22Rv1 (cell line): ENCODE measurements at regions not wholly inside any gene's neighbourhood (a gene's known extent, or its start where the extent isn't known, plus 50 kb on each side); places are given as distances from the start of the nearest gene placed in this dataset.

Source experiments
- H3K27ac ChIP-seq: fragments of 450-650 bp; 2 replicates; pipeline ENCODE4 v1.5.1; 2017
- ZFX ChIP-seq: fragments of 450-650 bp; IDR thresholded peaks from 2 replicates; pipeline ENCODE4 v1.6.1; 2017; ENCODE audit warnings: antibody characterized with exemption, borderline replicate concordance
- TF ChIP-seq, protein P1 (sequence below): fragments of 450-650 bp; IDR thresholded peaks from 2 replicates; pipeline ENCODE4 v1.5.1; 2017; ENCODE audit warnings: mild to moderate bottlenecking

DNA sequence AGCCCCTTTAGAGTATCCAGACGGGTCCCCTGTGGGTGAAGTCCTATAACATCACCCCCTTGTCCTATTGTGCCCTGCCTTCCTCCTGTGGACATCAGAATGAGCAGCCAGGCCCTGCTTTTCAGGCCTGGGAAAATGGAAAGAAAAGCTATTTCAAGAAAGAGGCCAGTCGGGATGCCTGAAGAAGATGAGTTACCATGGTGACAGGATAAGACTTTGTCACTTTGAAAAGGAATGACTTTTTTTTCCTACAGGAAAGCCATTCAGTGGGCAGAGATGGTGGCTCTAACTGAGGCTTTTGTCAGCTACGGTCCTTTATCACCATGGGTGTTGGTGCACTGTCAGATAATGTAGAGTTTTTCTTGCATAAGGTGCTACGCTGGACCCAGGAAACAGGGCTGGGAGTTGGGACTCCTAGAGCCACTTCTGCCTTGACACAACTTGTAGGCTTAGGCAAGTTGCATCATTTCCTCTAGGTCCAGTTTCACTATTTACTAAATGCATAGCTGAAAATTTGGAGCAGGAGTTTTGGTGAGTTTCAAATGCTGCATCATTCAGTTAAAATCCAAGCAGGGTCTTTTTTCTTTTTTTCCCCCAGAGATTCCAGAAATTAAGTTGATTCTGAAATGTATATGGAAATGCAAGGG lies 179.0 kb upstream of the ADRA1D start:
- no peak for TF ChIP-seq ZFX
- TF ChIP-seq, protein P1, sequence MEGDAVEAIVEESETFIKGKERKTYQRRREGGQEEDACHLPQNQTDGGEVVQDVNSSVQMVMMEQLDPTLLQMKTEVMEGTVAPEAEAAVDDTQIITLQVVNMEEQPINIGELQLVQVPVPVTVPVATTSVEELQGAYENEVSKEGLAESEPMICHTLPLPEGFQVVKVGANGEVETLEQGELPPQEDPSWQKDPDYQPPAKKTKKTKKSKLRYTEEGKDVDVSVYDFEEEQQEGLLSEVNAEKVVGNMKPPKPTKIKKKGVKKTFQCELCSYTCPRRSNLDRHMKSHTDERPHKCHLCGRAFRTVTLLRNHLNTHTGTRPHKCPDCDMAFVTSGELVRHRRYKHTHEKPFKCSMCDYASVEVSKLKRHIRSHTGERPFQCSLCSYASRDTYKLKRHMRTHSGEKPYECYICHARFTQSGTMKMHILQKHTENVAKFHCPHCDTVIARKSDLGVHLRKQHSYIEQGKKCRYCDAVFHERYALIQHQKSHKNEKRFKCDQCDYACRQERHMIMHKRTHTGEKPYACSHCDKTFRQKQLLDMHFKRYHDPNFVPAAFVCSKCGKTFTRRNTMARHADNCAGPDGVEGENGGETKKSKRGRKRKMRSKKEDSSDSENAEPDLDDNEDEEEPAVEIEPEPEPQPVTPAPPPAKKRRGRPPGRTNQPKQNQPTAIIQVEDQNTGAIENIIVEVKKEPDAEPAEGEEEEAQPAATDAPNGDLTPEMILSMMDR, result no peak
- H3K27ac ChIP-seq, result no peak overlapping the region

DNA sequence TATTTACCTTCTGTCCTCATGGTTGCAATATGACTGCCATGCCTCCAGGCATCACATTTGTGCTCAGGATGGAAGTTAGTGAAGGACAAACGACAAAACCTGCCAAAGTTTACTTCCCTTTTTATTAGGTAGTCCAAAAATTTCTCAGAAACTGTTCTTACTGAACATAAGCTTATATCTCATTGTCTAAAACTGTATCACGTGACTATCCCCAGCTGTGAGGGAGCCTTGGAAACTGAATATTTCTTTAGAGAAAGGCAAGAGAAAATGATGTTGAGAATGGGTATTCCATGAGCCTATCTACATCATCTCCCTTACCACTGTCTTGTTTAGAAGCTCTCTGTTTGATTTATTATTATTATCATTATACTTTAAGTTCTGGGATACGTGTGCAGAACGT lies 169.1 kb upstream of the ADRA1D start:
- TF ChIP-seq, protein P1, result no peak
- TF ChIP-seq ZFX, result no peak
- H3K27ac ChIP-seq, result no peak overlapping the region

DNA sequence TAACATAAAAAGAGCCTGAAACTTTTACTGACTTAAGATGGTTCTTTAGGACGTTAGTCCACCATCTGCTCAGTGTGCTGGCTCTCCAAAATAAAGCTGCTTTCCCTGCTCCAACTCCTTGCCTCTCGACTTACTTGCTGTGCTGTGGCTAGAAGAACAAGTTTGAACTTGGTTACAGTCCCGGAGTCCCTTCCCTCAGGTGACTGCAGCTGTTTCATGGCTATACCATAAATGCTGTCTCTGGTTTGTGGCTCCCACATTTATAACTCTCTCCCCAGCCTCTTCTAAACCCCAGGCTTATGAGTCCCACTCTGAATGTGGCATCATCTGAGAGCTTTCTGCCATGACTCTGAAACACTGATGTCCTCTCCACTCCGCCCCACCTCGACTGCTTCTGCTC lies 166.2 kb upstream of the ADRA1D start:
- no peak for TF ChIP-seq ZFX
- TF ChIP-seq, protein P1, result no peak
- H3K27ac ChIP-seq, result no peak overlapping the region

DNA sequence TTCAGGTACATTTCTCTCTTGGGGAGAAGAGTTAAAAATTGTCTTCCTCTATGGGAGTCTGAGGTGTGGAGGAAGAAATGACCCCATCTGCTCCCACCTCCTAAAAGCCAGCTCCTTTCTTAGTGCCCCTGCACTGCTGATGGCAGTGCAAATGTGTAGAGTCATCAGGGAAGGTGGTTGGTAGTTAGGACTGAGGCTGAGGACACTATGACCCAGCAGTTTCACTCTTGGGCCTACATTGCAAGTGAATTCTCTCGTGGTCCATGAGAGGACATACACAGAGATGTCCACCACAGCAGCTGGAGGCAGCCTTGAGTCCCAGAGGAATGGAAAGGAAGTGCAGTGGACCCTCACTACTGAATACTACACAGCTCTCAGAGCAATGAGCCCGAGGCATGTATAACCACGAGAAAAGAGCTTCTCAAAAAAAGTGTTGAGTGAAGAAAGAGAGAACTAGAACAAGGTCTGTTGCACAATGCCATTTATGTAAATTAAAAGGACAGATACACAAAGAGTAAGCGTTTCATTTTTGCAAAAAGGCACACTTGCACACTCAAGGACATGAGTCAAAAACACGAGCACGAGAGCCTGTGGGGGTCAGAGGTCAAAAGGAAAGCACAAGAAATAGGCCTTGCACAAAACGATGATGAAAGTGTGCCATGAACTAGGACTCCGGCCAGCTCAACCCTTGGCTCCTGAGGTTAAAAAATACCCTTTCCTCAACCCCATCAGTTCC lies 164.4 kb upstream of the ADRA1D start:
- TF ChIP-seq ZFX, result no peak
- TF ChIP-seq, protein P1, result no peak
- H3K27ac ChIP-seq, result no peak overlapping the region

DNA sequence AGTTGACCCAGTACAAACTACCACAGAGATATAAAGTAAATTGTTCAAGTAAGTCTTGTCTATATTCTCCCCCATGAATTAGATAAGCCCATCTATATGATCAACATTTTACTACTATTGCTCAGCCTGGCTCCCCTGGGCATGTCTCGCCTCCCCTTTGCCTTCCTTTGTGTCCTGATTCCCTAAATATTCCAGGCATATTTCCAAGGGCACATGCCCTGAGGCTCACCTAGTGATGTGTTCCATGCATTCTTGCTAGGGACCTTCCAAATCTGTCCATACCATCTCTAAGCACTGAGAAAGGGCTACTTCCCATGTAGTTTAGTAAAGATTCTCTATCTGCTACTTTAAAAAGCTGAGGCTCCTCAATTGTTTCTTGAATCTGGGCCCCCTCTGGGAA lies 163.1 kb upstream of the ADRA1D start:
- no peak overlapping the region for H3K27ac ChIP-seq
- no peak for TF ChIP-seq ZFX
- TF ChIP-seq, protein P1, result no peak

DNA sequence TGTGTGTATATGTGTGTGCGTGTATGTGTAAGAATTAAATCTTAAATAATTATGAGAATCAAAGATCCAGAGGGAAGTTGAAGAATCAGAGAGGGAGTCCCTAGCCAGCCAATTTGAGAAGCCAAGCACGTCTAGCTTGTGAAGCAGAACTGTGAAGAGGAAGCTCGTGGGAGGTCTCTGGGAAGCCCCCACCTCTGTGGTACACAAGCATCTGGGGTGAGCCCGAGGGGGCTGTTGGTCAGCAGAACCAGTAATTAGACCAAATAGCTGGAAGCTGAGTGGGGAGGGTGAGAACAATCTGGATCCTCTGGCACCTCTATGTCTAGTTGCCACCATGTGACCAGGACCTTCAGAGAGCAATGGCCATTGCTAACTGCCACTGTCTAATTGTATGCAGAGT lies 162.7 kb upstream of the ADRA1D start:
- H3K27ac ChIP-seq, result no peak overlapping the region
- TF ChIP-seq ZFX, result no peak
- TF ChIP-seq, protein P1, result no peak

DNA sequence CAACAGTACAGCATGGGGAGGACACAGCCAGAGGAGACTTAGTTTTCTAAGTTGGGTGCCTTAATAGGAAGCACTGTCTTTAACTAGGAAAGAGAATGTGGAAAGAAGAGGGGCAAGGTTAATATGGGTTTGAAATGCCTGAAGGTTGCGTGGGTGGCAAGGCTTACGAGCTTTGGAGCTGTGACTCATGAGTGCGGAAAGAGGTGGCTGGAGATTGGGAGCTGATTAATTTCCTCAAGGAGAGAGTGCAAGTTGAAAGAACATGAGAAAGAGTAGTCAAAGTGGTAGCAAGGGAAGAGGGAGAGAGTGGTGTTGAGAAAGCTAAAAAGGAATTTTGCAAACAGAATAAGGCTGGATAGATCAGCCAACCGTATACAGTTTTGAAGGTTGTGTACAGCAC lies 157.5 kb upstream of the ADRA1D start:
- no peak overlapping the region for H3K27ac ChIP-seq
- TF ChIP-seq ZFX, result no peak
- TF ChIP-seq, protein P1, result no peak
